SKM-1 treated with dmso at 0.1 percent for 144 hours (cell line): ENCODE measurements at regions not wholly inside any gene's neighbourhood (a gene's known extent, or its start where the extent isn't known, plus 50 kb on each side); places are given as distances from the start of the nearest gene placed in this dataset.
"Not testable (repeated sequence)": the region's sequence is repeated elsewhere in the genome, so short reads cannot be mapped to it uniquely, and the experiment has no call there.

Experiments
- DNase-seq: peaks from one replicate; lab custom pipeline; 2025; ENCODE audit not compliant: unreplicated experiment; lab: John Stamatoyannopoulos, UW

DNA sequence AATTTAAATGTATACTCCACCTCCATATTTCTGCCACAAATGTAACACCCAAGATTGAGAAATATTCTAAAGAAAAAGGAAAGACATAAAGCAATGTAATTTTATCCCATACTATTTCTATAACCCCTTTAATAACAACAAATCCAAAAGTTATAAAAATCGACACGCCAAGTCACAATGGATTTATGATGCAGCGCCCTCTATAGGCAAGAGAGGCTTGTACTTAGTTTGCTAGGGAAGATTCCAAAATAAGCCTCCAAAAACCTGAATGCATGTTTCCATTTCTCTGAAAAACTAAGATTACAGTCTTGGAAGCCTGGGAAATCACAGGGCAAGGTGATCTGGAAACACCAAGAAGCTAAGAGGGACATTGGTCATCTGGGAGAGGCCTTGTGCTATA is 1389.3 kb downstream of the CDY2B start:
- DNase-seq = no peak

DNA sequence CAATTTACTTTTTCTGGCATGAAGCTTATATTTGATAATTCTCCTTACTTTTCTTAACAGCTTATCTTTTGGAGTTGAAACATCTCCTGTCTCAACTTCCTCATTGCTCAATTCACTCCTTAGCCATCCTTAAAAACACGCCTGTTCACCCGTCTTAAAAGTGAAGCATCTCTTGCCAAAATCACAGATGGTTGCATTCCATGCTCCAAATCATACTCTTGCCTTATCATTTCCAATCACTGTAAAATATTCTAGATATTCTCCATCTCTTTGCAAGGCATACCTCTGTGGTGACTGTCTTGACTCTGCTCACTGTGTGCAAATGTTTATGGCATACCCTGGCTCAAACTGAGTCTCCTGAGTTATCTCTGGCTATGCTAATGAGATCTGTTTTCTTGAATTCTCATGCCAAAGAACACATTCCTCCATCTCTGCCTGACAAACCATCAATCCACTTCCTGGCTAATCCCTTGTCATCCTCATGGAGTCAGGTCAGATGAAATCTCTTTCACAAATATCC is 1393.3 kb downstream of the CDY2B start:
- no peak for DNase-seq

DNA sequence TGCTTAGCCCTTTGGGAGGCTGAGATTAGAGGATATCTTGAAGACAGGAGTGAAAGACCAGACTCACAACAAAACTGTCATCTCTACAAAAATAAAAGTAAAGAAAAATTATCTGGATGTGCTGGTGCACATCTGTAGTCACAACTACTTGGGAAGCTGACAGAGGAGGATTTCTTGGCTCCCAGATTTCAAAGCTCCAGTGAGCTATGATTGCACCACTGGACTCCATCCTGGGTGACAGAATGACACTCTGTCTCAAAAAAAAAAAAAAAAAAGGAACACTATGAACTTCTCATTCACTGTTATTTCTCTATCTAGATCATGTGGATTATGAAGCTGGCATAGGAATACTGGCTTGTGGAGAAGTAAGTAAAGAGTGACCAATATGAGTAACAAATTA is 1400.0 kb downstream of the CDY2B start:
- no peak for DNase-seq

DNA sequence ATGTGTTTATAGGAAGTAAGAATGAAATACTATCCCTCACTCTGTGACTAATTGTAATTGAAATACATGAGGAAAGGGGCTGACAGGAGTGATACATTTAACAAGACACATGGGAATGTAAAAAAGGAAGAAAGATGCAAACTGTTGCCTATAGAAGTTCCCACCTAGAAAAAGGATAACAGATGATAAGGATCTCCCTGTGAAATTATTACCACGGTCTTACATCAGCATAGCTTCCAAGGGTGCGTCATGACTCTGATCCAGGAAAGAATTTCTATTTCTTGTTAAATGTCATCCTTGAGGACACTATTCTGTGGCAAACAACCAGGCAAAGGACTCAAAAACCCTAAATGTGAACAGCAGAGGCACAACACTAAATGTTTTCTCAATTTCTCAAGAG is 1406.0 kb downstream of the CDY2B start:
- no peak for DNase-seq

DNA sequence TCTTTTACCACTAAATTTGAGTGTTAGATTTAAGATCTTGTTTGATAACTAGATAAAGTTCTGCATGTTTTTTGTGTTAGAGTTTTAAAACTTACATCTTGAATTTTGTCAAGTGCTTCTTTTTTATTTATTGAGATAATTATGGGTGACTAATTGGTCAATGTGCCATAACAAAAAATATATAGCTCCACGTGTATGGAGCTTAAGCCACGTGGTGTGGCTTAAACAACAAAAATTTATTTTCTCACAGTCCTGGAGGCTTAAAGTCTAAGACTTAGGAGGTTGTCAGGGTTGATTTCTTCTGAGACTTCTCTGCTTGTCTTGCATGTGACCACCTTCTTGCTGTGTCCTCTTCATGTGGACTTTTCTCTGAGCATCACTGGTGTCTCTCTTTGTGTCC is 1425.2 kb downstream of the CDY2B start:
- no peak for DNase-seq

DNA sequence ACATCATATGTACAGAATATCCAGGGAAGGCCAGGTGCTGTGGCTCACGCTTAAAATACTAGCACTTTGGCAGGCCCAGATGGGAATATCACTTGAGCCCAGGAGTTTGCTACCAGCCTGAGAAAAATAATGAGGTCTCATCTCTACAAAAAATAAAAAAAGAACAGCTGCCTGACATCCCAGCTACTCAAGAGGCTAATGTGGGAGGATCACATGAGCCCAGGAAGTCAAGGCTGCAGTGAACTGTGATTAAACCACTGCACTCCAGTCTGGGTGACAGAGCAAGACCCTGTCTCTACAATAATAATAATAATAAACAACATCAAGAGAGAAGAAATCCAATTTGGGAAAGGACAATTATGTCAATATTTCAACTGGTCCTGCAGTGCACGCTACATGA is 1433.9 kb downstream of the CDY2B start:
- DNase-seq = no peak

DNA sequence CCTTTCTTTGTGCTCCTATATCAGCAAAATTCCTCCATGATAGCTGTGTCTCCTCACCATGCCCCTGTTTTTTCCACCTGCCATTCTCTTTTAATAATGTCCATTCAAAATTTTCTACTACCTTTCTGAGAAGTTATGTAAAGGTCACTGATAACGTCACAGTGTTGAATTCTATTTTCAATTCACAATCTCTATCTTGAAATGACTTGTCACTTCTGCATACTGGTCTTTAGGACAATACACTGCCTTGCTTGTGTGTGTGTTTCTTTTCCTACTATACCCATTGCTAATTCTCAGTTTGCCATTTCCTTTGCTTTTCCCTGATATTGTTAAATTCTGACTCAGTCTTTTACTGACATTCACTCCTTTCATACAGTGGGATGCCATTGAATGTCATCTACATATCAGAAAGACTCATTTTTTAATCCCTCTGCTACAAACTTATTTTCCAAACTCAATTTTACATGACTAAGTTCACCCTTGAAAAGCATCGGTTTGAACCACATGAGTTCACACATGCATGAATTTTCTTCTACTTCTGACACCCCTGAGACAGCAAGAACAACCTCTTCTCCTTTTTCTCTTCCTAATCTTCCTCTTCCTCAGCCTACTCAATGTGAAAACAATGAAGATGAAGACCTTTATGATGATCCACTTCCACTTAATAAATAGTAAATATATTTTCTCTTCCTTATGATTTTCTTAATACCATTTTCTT is 1470.7 kb downstream of the CDY2B start:
- not testable (repeated sequence) for DNase-seq

DNA sequence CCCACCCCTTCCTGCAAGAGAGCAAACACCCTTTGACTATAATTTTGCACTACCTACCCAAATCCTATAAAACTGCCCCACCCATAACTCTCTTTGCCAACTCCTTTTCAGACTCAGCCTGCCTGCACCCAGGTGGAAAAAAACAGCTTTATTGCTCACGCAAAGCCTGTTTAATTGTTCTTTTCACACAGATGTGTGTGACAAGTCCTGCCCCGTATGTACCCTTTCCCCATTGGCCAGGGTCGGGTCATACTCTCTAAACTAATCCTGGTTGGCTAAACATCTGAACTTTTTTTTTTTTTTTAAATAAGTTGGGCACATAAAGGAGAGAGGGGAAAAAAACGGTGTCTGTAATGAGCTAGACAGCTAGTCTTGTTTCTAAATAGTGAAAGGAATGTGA is 1500.6 kb downstream of the CDY2B start:
- DNase-seq = not testable (repeated sequence)

DNA sequence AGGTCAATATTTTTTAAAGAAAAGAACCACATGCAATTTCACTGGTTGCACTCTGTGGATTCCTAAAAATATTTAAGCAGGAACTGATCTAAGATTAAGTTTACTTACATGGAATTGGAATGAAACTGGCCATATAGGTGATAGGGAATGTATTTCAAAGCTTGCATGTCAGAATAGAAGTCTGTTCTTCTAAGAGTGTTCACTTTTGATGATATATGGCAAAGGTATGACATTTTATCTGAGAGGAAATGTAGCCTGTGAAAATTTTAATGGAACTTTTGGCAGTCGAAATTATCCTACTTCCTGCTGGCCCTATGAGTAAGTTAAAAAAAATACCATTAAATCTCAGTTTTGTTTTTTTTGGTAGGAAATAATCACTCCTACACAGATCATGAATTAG is 1538.4 kb downstream of the CDY2B start:
- not testable (repeated sequence) for DNase-seq

DNA sequence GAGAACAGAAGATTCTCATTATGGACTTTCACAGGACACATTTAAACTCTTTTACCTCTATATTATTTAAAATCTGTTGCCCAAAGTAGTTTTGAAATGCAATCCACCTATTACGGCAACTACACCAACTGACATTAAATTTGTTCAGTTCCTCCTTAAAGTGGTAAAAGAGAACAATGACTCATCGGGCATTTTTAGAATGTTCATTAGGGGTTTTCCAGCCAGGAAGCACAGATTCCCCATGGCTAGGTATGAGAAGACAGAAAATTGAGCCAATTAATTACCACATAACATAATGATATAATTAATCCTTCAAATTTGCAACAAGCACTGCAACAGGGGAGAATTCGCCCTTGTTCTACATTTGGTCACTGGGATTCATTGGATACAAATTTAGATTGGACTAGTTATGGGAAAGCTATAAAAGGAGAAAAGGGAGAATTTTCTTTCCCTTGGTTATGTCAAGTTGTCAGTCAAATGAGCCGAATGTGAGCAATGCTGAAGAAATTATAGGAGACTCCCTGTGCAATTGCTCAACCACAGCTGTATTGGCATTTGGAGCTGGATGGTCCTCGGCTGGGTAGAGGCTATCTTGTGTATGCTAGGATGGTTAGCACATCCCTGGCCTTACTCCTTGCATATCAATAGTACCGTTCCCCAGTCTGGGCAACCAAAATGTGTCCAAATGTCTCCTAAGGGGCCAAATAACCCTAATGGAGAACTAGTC is 1549.8 kb downstream of the CDY2B start:
- DNase-seq = not testable (repeated sequence)

DNA sequence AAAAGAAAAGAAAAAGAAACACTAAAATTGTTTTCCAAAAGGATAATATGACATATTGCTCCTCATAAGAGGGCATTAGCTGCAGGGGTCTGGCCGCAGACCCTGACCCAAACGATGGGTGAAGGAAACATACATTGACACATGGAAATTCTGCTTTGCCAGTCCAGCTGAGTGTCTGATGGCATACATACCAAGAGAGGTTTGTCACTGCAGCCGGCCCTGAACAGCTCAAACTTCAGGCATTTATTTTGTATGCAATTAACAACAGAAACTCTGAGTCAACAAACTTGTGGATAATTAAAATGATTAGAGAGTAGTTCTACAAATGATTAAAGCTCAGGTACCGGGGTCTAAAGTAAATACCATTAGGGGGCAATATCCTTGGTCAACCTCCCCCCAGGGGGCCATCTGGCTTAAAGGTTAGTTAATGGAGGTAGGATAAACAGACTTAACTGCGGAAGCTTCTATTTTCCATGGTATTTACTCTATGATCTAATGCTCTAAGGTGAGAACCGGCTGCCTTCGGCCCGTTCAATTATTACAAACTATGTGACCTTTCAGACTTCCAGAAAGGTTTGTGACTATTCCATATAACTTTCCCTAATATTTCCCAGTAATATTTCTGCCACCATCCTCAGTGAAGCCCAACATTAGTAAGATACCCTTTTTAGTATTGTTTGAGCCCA is 1550.7 kb downstream of the CDY2B start:
- not testable (repeated sequence) for DNase-seq
